K562 (cell line): ENCODE measurements at regions not wholly inside any gene's neighbourhood (a gene's known extent, or its start where the extent isn't known, plus 50 kb on each side); places are given as distances from the start of the nearest gene placed in this dataset.

ENCODE experiments used
- ATAC-seq: fragments of 200-7000 bp; cut with Tn5 transposase; 3 replicates; pipeline ENCODE4 v1.9.1; 2020; ENCODE audit warnings: moderate library complexity
- BruUV-seq: library from RNA; stranded (reverse); fragments of 400-500 nt; replicated peaks from 2 replicates; lab custom pipeline; 2021; lab: Mats Ljungman, UMichigan
- CTCF ChIA-PET: fragments of 300-600 bp; formaldehyde crosslinking; extraction: SDS; loops from one replicate; lab custom pipeline; 2021; ENCODE audit warnings: low intra/inter-chr PET ratio; lab: Yijun Ruan, JAX
- POLR2A ChIA-PET: fragments of 300-600, 350-650 bp; sonication (Branson Sonifier 250); formaldehyde crosslinking; extraction: SDS; loops from one replicate; lab custom pipeline; 2021; ENCODE audit warnings: antibody characterized with exemption, inconsistent platforms; lab: Yijun Ruan, JAX
- DNase-seq, 4 experiments: peaks; one replicate each; pipeline versions ENCODE4 v3.0.0 to v3.0.0-alpha.2; 2011 to 2018; ENCODE audit warnings: low spot score in 3 of 4, mixed read lengths in 3 of 4; ENCODE audit errors: extremely low read depth in 1 of 4
- FAIRE-seq: peaks from 2 replicates; lab custom pipeline; 2011; peaks lifted over from hg19 to GRCh38; lab: Jason Lieb, UNC
- H2AFZ ChIP-seq: 2 replicates; pipeline ENCODE4 v1.6.0; 2011; ENCODE audit warnings: low read depth, low read length, control low read depth, inconsistent platforms
- H3K27ac ChIP-seq: fragments of 200-600 bp; 3 replicates; pipeline ENCODE4 v1.8.0; 2011; ENCODE audit warnings: low read depth, mild to moderate bottlenecking, control low read depth, inconsistent platforms, low read length, moderate library complexity, mixed read lengths; ENCODE audit errors: extremely low read depth
- H3K27me3 ChIP-seq, 2 experiments: fragments of 300-600 bp in 1 of 2; 2 replicates in 1 of 2; 3 replicates in 1 of 2; pipeline versions ENCODE4 v1.6.0 to v1.8.0; 2011; ENCODE audit warnings: inconsistent platforms in 2 of 2, low read length in 2 of 2, mild to moderate bottlenecking in 1 of 2, mixed read lengths in 1 of 2, moderate library complexity in 1 of 2; ENCODE audit not compliant: control insufficient read depth in 2 of 2, insufficient read depth in 2 of 2
- H3K36me3 ChIP-seq: fragments of 300-600 bp; 3 replicates; pipeline ENCODE4 v1.8.0; 2011; ENCODE audit warnings: mild to moderate bottlenecking, low read length, inconsistent platforms; ENCODE audit not compliant: control insufficient read depth, insufficient read depth
- H3K4me1 ChIP-seq, 2 experiments: fragments of 200-600 bp in 1 of 2; replicated peaks in 1 of 2; 2 replicates in 1 of 2; 3 replicates in 1 of 2; pipeline versions ENCODE4 v1.5.1 to v1.8.0; 2011; ENCODE audit warnings: inconsistent platforms in 2 of 2, low read length in 2 of 2, mild to moderate bottlenecking in 1 of 2, mixed read lengths in 1 of 2, moderate library complexity in 1 of 2; ENCODE audit not compliant: control insufficient read depth in 2 of 2, insufficient read depth in 2 of 2
- H3K4me2 ChIP-seq: 2 replicates; pipeline ENCODE4 v1.6.1; 2011; ENCODE audit warnings: low read length, control low read depth, inconsistent platforms, mixed read lengths; ENCODE audit not compliant: insufficient read depth
- H3K4me3 ChIP-seq: fragments of 200-600 bp; sonication (generic), shearing (Covaris generic); 2 replicates; pipeline ENCODE4 v1.5.1; 2016; ENCODE audit warnings: control low read depth, inconsistent platforms
- H3K79me2 ChIP-seq: fragments of 200-600 bp; 3 replicates; pipeline ENCODE4 v1.8.0; 2011; ENCODE audit warnings: low read length, inconsistent platforms; ENCODE audit not compliant: control insufficient read depth, insufficient read depth
- H3K9ac ChIP-seq, 2 experiments: 2 replicates each; pipeline versions ENCODE4 v1.6.0 to v1.6.1; 2011; ENCODE audit warnings: low read depth in 2 of 2, low read length in 2 of 2, control low read depth in 1 of 2, inconsistent platforms in 1 of 2, mild to moderate bottlenecking in 1 of 2, mixed read lengths in 1 of 2; ENCODE audit not compliant: insufficient read depth in 1 of 2
- H3K9me1 ChIP-seq: one replicate; pipeline ENCODE4 v1.6.0; 2011; ENCODE audit warnings: inconsistent platforms, mild to moderate bottlenecking, low read length, moderate library complexity; ENCODE audit not compliant: control insufficient read depth, insufficient read depth
- H3K9me3 ChIP-seq: replicated peaks from 2 replicates; pipeline ENCODE4 v1.5.1; 2011; ENCODE audit warnings: low read depth, low read length, inconsistent platforms; ENCODE audit not compliant: control insufficient read depth, insufficient read depth
- H4K20me1 ChIP-seq: replicated peaks from 2 replicates; pipeline ENCODE4 v1.6.1; 2011; ENCODE audit warnings: low read length, inconsistent platforms, mixed read lengths; ENCODE audit not compliant: control insufficient read depth, insufficient read depth
- CBFA2T3 ChIP-seq: fragments of 450-650 bp; IDR thresholded peaks from 2 replicates; pipeline ENCODE4 v1.6.1; 2017
- E4F1 ChIP-seq: fragments of 250-450 bp; sonication (Bioruptor Pico); IDR thresholded peaks from 2 replicates; pipeline ENCODE4 v1.5.0; 2021; ENCODE audit warnings: mild to moderate bottlenecking, borderline replicate concordance
- FOXA3 ChIP-seq, 2 experiments: fragments of 450-650 bp in 1 of 2; sonication (generic) in 1 of 2; formaldehyde crosslinking; IDR thresholded peaks in 1 of 2; conservative IDR thresholded peaks in 1 of 2; 2 replicates each; pipeline versions ENCODE4 v1.4.0 to v1.8.0; 2020 to 2022; ENCODE audit warnings: mild to moderate bottlenecking in 2 of 2, missing genetic modification reagents in 1 of 2
- MBD2 ChIP-seq: sonication (generic); IDR thresholded peaks from 2 replicates; pipeline ENCODE4 v1.6.1; 2016; ENCODE audit warnings: low read depth, borderline replicate concordance
- MED1 ChIP-seq: sonication (generic); formaldehyde crosslinking; IDR thresholded peaks from 2 replicates; pipeline ENCODE4 v1.8.1; 2023; ENCODE audit warnings: missing genetic modification reagents, borderline replicate concordance
- MTA2 ChIP-seq: fragments of 450-650 bp; IDR thresholded peaks from 2 replicates; pipeline ENCODE4 v1.6.1; 2016; ENCODE audit warnings: low read depth
- MTF1 ChIP-seq: fragments of 250-450 bp; sonication (Bioruptor Pico); IDR thresholded peaks from 2 replicates; pipeline ENCODE4 v1.9.0; 2021; ENCODE audit warnings: moderate library complexity, mild to moderate bottlenecking, inconsistent platforms, borderline replicate concordance
- NCOA2 ChIP-seq, 2 experiments: fragments of 450-650 bp; IDR thresholded peaks; 2 replicates each; pipeline ENCODE4 v1.6.1; 2018; ENCODE audit warnings: mild to moderate bottlenecking in 2 of 2, moderate library complexity in 1 of 2; ENCODE audit not compliant: partially characterized antibody in 2 of 2
- SRF ChIP-seq, 2 experiments: fragments of 250-450, 450-650 bp in 1 of 2; sonication (Bioruptor Pico) in 1 of 2; sonication (generic) in 1 of 2; formaldehyde crosslinking; IDR thresholded peaks; 2 replicates each; pipeline versions ENCODE4 v1.5.0 to v1.5.1; 2020 to 2022; ENCODE audit warnings: mild to moderate bottlenecking in 1 of 2, missing genetic modification reagents in 1 of 2
- STAT6 ChIP-seq: sonication (generic); formaldehyde crosslinking; IDR thresholded peaks from 2 replicates; pipeline ENCODE4 v1.8.1; 2023; ENCODE audit warnings: mild to moderate bottlenecking, missing genetic modification reagents
- TAL1 ChIP-seq: fragments of 450-650 bp; IDR thresholded peaks from 2 replicates; pipeline ENCODE4 v1.6.1; 2016; ENCODE audit warnings: mild to moderate bottlenecking
- TCF3 ChIP-seq: sonication (generic); formaldehyde crosslinking; IDR thresholded peaks from 2 replicates; pipeline ENCODE4 v1.4.0; 2020; ENCODE audit warnings: mild to moderate bottlenecking, missing genetic modification reagents
- ZNF274 ChIP-seq: IDR thresholded peaks from 2 replicates; pipeline ENCODE4 v1.6.1; 2011; ENCODE audit warnings: low read depth, mild to moderate bottlenecking, low read length, moderate library complexity, borderline replicate concordance
- ZNF511 ChIP-seq: sonication (generic); formaldehyde crosslinking; IDR thresholded peaks from 2 replicates; pipeline ENCODE4 v1.8.0; 2022; ENCODE audit warnings: mild to moderate bottlenecking, missing genetic modification reagents
- ZNF79 ChIP-seq: fragments of 250-450 bp; sonication (Bioruptor Pico); IDR thresholded peaks from 2 replicates; pipeline ENCODE4 v1.4.0; 2020; ENCODE audit warnings: low read depth, mild to moderate bottlenecking, moderate library complexity
- WGBS: fragments of 100-300 bp; shearing (Covaris generic); methylation state at CpG from one replicate; pipeline ENCODE4 v1.1.6; 2016; ENCODE audit warnings: low coverage, mixed read lengths; ENCODE audit not compliant: insufficient coverage; ENCODE audit errors: missing lambda C conversion rate; 5-methylcytosine and 5-hydroxymethylcytosine counted together
- in situ Hi-C: fragments of 300-500 bp; cut with MboI; formaldehyde crosslinking; loops from 4 replicates; pipeline ENCODE4 v1.15.0; 2018; ENCODE audit warnings: inconsistent platforms, mixed read lengths
- intact Hi-C: fragments of 100-400 bp; cut with micrococcal nuclease; formaldehyde crosslinking; loops from 2 replicates; pipeline ENCODE4 v1.14.2; 2022
- TF ChIP-seq, protein P1 (sequence below): fragments of 250-450 bp; sonication (Bioruptor Pico); IDR thresholded peaks from 2 replicates; pipeline ENCODE4 v1.8.0; 2021; ENCODE audit warnings: moderate library complexity, mild to moderate bottlenecking, inconsistent platforms

DNA sequence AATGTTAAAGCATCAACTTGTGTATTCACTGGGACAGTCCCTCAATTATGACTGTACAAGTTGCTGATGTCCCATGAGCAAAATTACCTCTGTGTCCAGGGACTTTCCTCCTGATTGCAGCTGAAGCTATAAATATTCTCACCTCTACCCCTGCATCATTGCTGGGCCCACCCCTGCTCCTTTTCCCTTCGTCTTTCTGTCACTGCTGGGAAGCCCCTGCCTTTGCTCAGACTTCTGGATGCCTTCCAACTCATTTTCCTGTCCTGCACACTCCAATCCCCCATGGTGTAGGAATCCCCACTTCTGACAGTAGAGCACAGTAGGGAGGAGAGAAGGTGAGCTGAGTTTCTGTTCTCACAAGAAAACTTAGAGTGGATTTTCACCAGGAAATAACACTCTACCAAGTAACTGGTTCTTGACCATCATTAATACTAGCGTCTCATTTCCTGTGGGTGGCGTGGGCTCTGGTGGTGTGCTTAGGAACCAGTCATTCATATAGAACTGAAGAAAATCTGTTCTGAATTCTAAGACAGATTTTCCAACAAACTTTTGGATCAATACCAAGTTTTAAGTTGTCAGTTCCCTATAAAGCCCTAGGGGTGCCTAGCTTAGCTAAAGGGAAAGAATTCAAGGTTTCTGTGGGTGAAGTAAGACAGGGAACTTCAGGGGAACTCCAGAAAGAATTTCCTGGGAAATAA is 136.2 kb upstream of the MED14 start:
- ChIA-PET CTCF (no interaction called here), POLR2A (no interaction called here)
- in situ Hi-C loops = no loop called here
- Histone ChIP-seq H3K27me3 (no peaks in the 10 kb centered on the region), H3K9ac (no peak overlapping the region), H3K27ac (no peak overlapping the region), H3K4me3 (no peak overlapping the region), H3K79me2 (no peaks in the 10 kb centered on the region), H3K4me1 (no peaks in the 10 kb centered on the region), H4K20me1 (no peaks in the 10 kb centered on the region), H3K36me3 (no peaks in the 10 kb centered on the region), H3K9me1 (no peaks in the 10 kb centered on the region), H2AFZ (no peak overlapping the region), H3K9me3 (no peaks in the 10 kb centered on the region), H3K4me2 (no peak overlapping the region)
- 12% methylated on average over 3 of the region's 3 CpGs for WGBS
- ATAC-seq (no peak), DNase-seq (no peak), FAIRE-seq (no peak)
- intact Hi-C loops = no loop called here
- no TSS peak for BruUV-seq
- TF ChIP-seq TAL1 (no peak), MED1 (no peak), ZNF511 (CRISPR knock-in tag) (no peak), E4F1 (CRISPR knock-in tag) (no peak), SRF (CRISPR knock-in tag; IDR thresholded peaks at IDR 0.05) (no peak), TCF3 (CRISPR knock-in tag) (no peak), CBFA2T3 (no peak), ZNF274 (no peak), MBD2 (no peak), NCOA2 (IDR thresholded peaks at IDR 0.05; ENCODE audit: partially characterized antibody in 2 of 2) (no peak), ZNF79 (CRISPR knock-in tag) (no peak), STAT6 (CRISPR knock-in tag) (no peak), FOXA3 (CRISPR knock-in tag; conservative IDR thresholded peaks at IDR 0.05 in 1 of 2, IDR thresholded peaks at IDR 0.05 in 1 of 2) (no peak), MTF1 (CRISPR knock-in tag) (no peak), MTA2 (no peak)
- TF ChIP-seq, protein P1, sequence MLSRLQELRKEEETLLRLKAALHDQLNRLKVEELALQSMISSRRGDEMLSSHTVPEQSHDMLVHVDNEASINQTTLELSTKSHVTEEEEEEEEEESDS (CRISPR knock-in tag) = no peak
